ENCODE measurements at regions not wholly inside any gene's neighbourhood (a gene's known extent, or its start where the extent isn't known, plus 50 kb on each side); places are given as distances from the start of the nearest gene placed in this dataset.

GRCh38 chr6:159513074-159513720 is 179.8 kb downstream of the SOD2 start:
- TF ChIP-seq CTCF (conservative IDR thresholded peaks at IDR 0.05 in 1 of 2, IDR thresholded peaks at IDR 0.05 in 1 of 2; ENCODE audit: extremely low read depth in 1 of 2, insufficient read depth in 1 of 2, low read depth in 1 of 2, low read length in 2 of 2) (no peak), EZH2 (IDR thresholded peaks at IDR 0.05; ENCODE audit: borderline replicate concordance, low read length) (no peak)
